IPS-NIHi7 (cell line): ENCODE measurements at regions not wholly inside any gene's neighbourhood (a gene's known extent, or its start where the extent isn't known, plus 50 kb on each side); places are given as distances from the start of the nearest gene placed in this dataset.

Source experiments
- DNase-seq: peaks from one replicate; pipeline ENCODE4 v3.0.0; 2012; ENCODE audit warnings: mixed read lengths; ENCODE audit errors: extremely low spot score

- no peak for DNase-seq
These were observed 320.4 kb upstream of the OBI1 start for GRCh38 chr13:78979349-78979748.

GRCh38 chr13:78978381-78978998 is 319.5 kb upstream of the OBI1 start:
- peak; percentile 53 for DNase-seq

GRCh38 chr13:78977311-78977710 is 318.4 kb upstream of the OBI1 start:
- DNase-seq = no peak

- DNase-seq = no peak
These were observed 317.7 kb upstream of the OBI1 start for GRCh38 chr13:78976696-78977095.

DNA sequence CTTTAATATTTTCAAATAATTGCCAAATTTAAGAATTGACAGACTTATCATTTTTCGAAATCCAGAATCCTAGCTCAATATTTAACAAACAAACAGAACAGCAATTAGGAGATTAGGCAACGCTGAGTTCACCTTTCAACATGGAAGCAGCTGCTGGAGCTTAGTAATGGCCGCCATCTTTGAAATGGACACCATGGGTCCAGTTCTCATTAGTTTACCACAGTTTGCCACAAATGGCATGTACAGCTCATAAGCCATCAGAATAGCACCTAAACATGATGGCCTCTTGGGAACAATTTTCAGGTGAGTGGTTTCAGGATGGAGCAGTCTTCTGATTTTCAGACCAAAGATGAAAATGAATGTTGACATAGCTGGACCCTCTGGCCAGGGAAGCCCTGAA is 313.6 kb upstream of the OBI1 start:
- no peak for DNase-seq

GRCh38 chr13:78971355-78972025 is 312.5 kb upstream of the OBI1 start:
- no peak for DNase-seq

DNA sequence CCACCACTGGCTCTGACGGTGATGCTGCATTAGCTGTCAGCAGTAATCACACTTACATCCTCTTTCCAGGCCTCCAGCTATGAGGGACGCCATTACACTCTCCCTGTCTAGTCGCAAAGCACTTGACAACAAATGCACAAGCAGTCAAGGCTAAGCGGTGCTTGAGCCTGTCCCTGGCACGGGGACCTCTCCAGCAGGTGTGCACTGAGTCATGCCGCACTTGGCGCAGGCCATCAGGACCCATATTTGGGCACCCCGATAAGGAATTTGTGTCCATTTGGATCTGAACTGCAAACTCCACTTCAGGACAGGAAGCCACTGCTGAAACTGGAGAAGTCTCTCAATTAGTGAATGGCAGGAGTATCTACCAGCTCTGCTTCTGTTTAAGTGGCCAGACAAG is 301.9 kb upstream of the OBI1 start:
- no peak for DNase-seq

DNA sequence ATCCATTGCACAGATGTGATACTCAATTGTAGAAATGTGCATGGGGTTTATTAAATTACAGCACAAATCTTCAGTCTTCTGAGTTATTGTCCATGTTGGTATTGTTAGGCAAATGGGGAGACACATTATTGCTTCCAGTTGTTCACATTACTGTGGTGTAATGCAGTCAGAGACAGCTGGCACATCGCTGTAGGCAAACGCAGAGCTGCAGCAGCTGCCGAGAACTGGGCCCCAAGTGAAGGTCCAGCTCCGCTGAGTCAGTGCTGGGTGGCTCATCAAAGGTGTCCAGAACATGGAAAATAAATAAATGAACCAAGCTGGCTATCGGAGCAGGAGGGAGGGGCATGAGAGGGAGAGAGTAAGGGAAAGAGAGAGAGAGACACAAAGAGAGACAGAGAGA is 299.1 kb upstream of the OBI1 start:
- no peak for DNase-seq

GRCh38 chr13:78940455-78941130 is 281.6 kb upstream of the OBI1 start:
- DNase-seq = no peak

- no peak for DNase-seq
These were observed 275.4 kb upstream of the OBI1 start for GRCh38 chr13:78934336-78934735.

GRCh38 chr13:78915015-78915414 is 256.1 kb upstream of the OBI1 start:
- no peak for DNase-seq

GRCh38 chr13:78913656-78914055 is 254.7 kb upstream of the OBI1 start:
- no peak for DNase-seq

DNA sequence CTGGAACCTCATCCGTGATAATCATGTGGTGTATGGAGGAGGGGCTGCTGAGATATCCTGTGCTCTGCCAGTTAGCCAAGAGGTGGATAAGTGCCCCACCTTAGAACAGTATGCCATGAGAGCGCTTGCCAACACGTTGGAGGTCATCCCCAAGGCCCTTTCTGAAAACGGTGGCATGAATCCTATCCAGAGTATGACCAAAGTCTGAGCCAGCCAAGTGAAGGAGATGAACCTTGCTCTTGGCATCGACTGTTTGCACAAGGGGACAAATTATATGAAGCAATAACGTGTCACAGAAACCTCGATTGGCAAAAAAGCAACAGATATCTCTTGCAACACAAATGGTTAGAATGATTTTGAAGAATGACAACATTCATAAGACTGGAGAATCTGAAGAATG is 251.2 kb upstream of the OBI1 start:
- DNase-seq = no peak

GRCh38 chr13:78909276-78909675 is 250.3 kb upstream of the OBI1 start:
- DNase-seq = no peak

GRCh38 chr13:78907006-78907405 is 248.1 kb upstream of the OBI1 start:
- no peak for DNase-seq

GRCh38 chr13:78897200-78897599 is 238.2 kb upstream of the OBI1 start:
- DNase-seq = no peak

DNA sequence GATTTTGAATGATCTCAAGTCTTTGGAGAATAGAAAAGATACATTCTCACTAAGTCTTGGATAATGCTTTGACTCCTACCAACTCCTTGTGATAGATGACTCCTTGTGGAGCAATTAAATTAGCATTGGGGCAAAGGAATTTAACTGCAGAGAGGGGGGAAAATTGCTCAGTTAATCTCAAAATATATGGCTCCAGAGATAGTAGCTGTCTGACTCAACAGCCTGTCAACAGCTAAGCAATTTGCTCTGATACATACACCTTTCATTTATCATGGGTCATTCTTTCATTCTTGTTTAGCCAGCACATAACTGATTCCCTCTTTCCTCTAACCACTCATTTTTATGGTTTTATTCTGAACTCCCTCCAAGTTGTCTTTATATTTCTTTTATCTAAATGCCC is 225.6 kb upstream of the OBI1 start:
- DNase-seq = no peak

- DNase-seq = no peak
These were observed 222.8 kb upstream of the OBI1 start for GRCh38 chr13:78881751-78882150.

DNA sequence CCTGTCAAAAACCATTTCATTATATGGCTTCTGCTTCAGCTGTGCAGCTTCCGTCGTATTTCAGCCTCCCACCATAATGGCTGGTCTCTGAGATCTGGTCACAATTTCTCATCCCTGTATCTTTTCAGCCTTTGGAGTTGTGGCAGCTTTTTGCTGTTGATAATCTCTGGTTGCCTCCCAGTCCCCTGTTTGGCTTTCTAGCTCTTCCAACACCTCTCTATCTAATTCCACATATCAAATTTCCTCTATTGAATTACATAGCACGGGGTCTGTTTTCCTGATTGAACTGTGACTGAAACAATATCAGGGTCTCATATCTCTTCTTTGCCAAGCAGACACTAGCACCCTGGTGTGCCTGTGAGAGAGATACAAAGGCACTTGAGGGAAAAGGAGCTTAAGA is 222.1 kb upstream of the OBI1 start:
- no peak for DNase-seq

DNA sequence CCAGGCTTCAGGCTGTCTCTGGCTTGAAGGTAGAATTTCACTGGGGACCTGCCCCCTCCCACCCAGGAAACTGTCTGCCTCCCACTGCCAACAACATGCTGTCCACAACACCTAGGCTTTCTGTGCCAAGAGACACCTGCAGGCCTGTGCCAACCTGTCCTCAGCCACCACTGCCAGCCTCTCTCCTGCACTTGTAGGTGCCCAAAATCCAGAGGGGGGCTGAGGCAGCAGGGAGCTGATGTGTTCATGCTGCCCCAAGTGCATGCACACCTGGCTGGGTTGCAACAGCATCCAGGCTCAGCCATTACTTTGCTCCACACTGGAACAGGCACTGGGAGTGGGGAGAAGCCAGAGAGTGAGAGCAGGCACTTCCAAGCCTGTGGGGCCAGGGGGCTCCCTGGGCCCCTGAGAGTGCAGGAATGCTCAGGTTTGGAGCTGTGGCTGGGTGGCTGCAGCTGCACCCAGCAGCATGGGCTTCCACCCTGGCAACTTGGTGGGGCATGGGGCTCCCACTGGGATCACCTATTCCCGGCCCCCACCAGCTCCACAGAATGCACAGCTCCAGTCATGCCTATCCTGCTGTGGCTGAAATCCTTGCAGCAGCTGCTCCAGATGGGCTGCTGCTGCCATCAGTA is 218.1 kb upstream of the OBI1 start:
- no peak for DNase-seq

DNA sequence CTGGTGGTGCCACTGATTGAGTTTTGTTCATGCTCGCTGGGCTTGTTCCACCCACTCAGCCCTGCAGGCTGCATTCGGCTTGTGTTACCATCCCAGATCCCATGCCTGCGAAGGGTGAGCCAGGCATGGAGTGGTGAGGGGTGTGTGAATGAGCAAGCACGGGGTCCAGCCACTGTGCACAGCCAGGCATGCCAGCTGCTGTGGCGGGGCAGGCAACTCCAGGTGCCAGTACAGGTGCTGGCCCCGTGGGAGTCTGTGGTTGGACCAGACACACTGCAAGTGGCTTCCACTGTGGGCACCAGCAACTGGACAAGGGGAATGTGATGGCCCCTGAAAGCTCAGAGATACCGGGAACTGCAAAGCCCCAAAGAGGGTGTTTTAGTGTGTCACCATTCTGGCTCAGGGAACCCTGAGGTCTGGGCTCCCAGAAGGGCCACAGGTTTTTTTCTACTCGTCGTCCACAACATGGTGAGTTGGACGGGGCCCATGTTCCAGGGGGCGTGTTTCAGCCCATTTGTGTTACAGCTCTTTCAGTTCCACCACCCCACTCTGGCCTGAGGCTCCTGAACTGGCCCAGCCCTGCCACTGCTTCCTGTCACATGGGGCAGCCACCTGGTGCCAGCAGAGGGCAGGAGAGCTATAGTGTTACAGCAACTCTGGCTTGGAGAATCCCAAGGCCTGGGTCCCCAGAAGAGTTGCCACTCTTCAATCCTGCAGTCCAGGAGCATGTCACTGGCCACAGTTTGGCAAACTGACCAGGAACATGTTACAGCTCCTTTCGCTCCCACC is 217.0 kb upstream of the OBI1 start:
- DNase-seq = peak; percentile 57

GRCh38 chr13:78868991-78869390 is 210.0 kb upstream of the OBI1 start:
- DNase-seq = no peak
